Ovary (tissue), 7 donors: ENCODE measurements at regions not wholly inside any gene's neighbourhood (a gene's known extent, or its start where the extent isn't known, plus 50 kb on each side); places are given as distances from the start of the nearest gene placed in this dataset.
A peak's percentile ranks its signal among the peaks of the same experiment; 100 is the strongest.

Experiments used
- DNase-seq, 5 donors: peaks; one replicate each; pipeline ENCODE4 v3.0.0-alpha.2; 2019 to 2020
- H3K27ac ChIP-seq, 2 donors: fragments of 200-600 bp; one replicate each; pipeline versions ENCODE4 v1.5.1 to v1.8.0; 2019 to 2022
- H3K27me3 ChIP-seq: fragments of 200-600 bp; one replicate; pipeline ENCODE4 v1.8.0; 2022
- H3K36me3 ChIP-seq: fragments of 200-600 bp; sonication (generic); one replicate; pipeline ENCODE4 v1.5.1; 2019
- H3K4me1 ChIP-seq: one replicate; pipeline ENCODE4 v1.8.1; 2013; ENCODE audit warnings: mild to moderate bottlenecking, moderate library complexity; ENCODE audit not compliant: insufficient read depth
- H3K4me3 ChIP-seq: fragments of 200-600 bp; sonication (generic); one replicate; pipeline ENCODE4 v1.5.1; 2017
- H3K9me3 ChIP-seq, 2 donors: fragments of 200-600 bp in 1 of 2; sonication (generic) in 1 of 2; one replicate each; pipeline versions ENCODE4 v1.5.1 to v1.8.1; 2013 to 2019; ENCODE audit warnings: mild to moderate bottlenecking in 1 of 2, moderate library complexity in 1 of 2
- CTCF ChIP-seq, 3 donors: fragments of 450-650 bp in 2 of 3; fragments of 200-600 bp in 1 of 3; IDR thresholded peaks; one replicate each; pipeline versions ENCODE4 v1.5.1 to v1.8.0; 2016 to 2022; ENCODE audit warnings: antibody characterized with exemption in 3 of 3, mild to moderate bottlenecking in 1 of 3
- EP300 ChIP-seq: sonication (generic); formaldehyde crosslinking; IDR thresholded peaks from one replicate; pipeline ENCODE4 v1.6.1; 2017; ENCODE audit warnings: antibody characterized with exemption
- POLR2A ChIP-seq: fragments of 450-650 bp; IDR thresholded peaks from one replicate; pipeline ENCODE4 v1.6.1; 2017; ENCODE audit warnings: antibody characterized with exemption, mild to moderate bottlenecking, moderate library complexity
- WGBS, 3 donors: extraction: QIAGEN DNeasy Blood & Tissue Kit in 1 of 3; methylation state at CpG; one replicate each; pipeline versions ENCODE4 v1.1.5 to v1.1.7; 2013 to 2017; 5-methylcytosine and 5-hydroxymethylcytosine counted together
- intact Hi-C, 4 donors: fragments of 100-400 bp; cut with DNase I; formaldehyde crosslinking; loops; one replicate each; pipeline versions ENCODE4 v1.11.0 to v1.15.1; 2022 to 2023
- donor health status: DM: no; HTN: no; CAD: no; lungs with moderate emphysema.
- donor health status: DM: no; HTN: no; CAD: no.
- donor health status: Bipolar disorder and iron deficiency.
- donor health status: DM: no; HTN: no; CAD: no.
- donor health status: DM: yes; HTN: yes; CAD: no.

DNA sequence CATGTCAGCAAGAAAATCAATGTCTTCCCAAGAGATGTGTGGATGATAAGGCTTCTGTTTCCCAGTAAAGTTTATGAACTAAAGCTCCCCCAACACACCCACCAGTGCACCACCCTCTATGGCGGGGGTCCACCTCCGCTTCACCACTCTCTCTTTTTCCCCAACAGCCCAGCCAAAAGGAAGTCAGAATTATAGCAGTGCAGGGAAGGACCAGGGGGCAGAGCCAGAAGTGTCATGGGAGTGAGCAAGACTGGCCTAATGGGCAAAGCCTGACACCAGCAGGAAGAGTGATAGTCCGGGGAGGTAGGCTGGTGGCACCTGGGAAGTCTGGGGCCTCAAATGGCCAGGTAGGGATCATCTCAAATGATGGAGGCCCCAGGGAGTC is 167.7 kb downstream of the ZFP36L2 start:
- Histone ChIP-seq H3K36me3 (no peaks in the 10 kb centered on the region), H3K4me1 (peaks cover 4% of the 10 kb centered on the region), H3K9me3 (no peaks in the 10 kb centered on the region), H3K4me3 (no peak overlapping the region), H3K27ac (no peak overlapping the region), H3K27me3 (no peaks in the 10 kb centered on the region)
- TF ChIP-seq POLR2A (no peak), EP300 (no peak), CTCF (IDR thresholded peaks at IDR 0.05) (no peak)
- WGBS, 3 donors = 88 to 93% (median 90%) methylated on average over 3 of the region's 3 CpGs
- intact Hi-C loops = no loop called here
- peak in 2 of 5 donors; percentile 15 to 20 for DNase-seq

DNA sequence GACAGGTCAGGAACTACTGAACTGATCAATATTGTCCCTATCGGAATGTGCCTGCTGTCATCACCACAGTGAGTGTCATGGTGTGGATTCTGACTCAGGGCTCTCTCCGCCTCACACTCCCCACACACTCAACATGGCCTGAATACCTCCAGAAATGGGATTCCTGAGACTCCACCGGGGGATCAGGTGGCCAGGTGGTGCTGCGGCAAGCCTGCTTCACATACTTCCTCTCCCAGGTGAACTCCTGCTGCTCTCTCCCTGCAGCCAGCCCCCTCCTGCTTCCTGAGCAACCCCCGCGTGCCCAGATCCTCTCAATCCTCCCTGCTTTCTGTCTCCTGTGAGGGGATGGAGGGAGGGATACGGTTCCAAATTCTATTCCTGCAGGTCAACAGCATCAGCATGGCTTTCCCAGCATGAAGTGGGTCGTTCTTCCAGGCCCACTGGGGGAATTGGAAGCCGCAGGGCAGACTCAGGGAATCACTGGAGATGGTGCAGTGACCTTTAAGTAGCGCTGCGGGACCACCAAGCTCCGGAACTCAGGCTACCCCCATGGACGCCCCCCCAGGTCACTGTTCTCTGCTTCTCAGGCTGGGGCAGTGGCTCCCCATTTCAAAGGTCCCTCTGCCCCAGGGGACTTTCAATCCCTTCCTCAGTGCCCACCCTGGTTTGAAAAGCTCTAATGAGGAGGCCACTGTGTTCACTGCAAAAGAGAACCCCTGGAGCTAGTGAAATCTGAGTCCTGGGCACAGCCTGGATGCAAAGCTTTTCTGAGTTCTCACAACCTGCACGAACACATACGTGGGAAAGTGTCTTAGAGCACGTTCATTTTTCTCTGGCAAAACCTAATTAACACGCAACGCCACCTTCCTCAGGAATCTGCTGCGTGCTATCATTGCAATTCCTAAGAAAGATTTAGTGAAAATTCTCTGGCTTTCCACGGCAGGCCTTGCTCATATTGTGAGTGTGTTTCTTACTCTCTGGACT is 168.4 kb downstream of the ZFP36L2 start:
- Histone ChIP-seq H3K27ac (no peak overlapping the region), H3K4me1 (peaks cover 4% of the 10 kb centered on the region), H3K4me3 (no peak overlapping the region), H3K36me3 (no peaks in the 10 kb centered on the region), H3K9me3 (no peaks in the 10 kb centered on the region), H3K27me3 (no peaks in the 10 kb centered on the region)
- intact Hi-C loops = no loop called here
- 91 to 95% (median 93%) methylated on average over 20 of the region's 20 CpGs for WGBS, 3 donors
- peak in 2 of 5 donors; percentile 11 to 21 for DNase-seq
- no peak for TF ChIP-seq CTCF (IDR thresholded peaks at IDR 0.05)
- no peak for TF ChIP-seq POLR2A
- no peak for TF ChIP-seq EP300

DNA sequence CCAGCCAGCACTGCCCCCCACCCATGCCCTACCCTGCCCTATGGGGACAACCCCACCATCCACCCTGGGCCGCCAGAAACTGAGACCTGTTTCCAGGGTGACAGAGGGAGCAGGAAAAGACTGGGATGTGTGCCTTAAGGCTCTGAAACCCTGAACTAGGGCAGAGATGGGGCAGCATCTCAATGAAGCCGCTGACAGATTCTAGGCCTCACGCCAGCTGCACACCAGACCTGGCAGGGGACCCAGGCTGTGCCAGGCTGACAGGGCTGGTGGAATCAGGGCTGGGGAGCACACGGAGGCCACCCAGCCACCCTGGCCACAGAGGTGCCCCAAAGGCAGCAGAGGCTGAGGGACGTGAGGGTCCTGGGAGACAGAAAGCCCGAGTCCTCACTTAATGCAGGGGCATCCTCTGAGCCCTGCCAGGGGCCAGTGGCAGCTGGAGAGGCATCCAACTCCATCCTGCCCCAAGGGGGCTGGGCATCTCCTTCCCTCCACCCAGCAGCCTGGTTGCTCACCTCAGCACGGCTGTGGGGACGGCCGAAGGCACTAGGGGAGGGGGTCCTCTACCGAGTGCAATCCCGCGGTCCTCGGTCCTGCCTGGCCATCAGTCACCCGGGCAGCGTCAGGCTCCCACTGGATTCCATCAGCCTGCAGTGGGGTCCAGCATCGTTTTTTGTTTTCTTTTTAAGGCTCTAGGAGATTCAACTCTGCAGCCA is 169.2 kb downstream of the ZFP36L2 start:
- intact Hi-C loops = no loop called here
- H3K27ac ChIP-seq = no peak overlapping the region

More for the DNA sequence above, 169.2 kb downstream of the ZFP36L2 start:
- 84 to 89% (median 85%) methylated on average over 16 of the region's 16 CpGs for whole genome bisulfite sequencing, 3 donors
- DNase-seq = peak in 2 of 5 donors; percentile 28 to 37
- no peak for TF ChIP-seq EP300
- TF ChIP-seq CTCF (IDR thresholded peaks at IDR 0.05) = no peak
- no peak for TF ChIP-seq POLR2A
- no peak overlapping the region for H3K4me3 ChIP-seq
- no peaks in the 10 kb centered on the region for H3K36me3 ChIP-seq
- H3K27me3 ChIP-seq = no peaks in the 10 kb centered on the region
- peaks cover 6% of the 10 kb centered on the region for H3K4me1 ChIP-seq
- H3K9me3 ChIP-seq = no peaks in the 10 kb centered on the region
